Activated naive CD4-positive, alpha-beta T cell treated with anti-CD3 and anti-CD28 coated beads, Interleukin-2, amount 50 U/mL, for 16 hours (primary cell): ENCODE measurements at regions not wholly inside any gene's neighbourhood (a gene's known extent, or its start where the extent isn't known, plus 50 kb on each side); places are given as distances from the start of the nearest gene placed in this dataset.
"Not testable (repeated sequence)": the region's sequence is repeated elsewhere in the genome, so short reads cannot be mapped to it uniquely, and the experiment has no call there.

Experiments
- DNase-seq: peaks from one replicate; pipeline ENCODE4 v3.0.0-alpha.2; 2020

GRCh38 chr6:5896476-5897200 lies 110.1 kb downstream of the NRN1 start:
- no peak for DNase-seq

GRCh38 chr6:5894357-5894756 lies 112.4 kb downstream of the NRN1 start:
- DNase-seq = no peak

DNA sequence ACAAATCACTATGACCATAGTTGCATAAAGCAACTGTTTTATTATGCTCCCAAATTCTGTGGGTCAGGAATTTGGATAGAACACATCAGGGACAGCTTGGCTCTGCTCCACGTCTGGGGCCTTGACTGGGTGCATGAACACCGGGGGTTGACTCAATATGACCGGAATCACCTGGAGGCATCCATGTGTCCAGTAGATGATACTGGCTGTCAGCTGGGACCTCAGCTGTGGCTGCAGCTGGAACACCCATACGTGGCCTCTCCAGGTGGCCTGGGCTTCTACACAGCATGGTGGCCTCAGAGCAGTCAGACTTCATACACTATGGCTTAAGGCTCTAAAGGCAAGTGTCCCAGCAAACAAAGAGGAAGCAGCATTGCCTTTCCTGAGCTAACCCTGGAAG lies 113.4 kb downstream of the NRN1 start:
- DNase-seq = no peak

DNA sequence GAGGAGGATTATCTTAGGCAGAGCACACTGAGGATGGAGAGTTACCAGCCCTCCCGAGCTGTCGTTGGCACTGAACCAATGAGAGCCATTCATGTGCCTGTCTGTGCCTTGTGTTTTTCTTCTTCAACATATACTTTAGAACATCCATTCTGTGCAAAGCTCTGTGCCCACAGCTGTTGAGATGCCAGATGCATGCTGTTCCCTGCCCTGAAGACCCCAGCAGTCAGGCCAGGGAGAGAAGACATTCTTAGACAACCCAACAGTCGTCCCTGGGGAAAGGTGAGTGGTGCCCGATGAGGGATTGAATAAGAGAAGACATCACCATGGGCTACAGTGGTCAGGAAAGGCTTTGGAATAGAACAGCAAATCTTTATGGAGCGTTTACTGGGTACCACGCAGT lies 114.1 kb downstream of the NRN1 start:
- DNase-seq = no peak

DNA sequence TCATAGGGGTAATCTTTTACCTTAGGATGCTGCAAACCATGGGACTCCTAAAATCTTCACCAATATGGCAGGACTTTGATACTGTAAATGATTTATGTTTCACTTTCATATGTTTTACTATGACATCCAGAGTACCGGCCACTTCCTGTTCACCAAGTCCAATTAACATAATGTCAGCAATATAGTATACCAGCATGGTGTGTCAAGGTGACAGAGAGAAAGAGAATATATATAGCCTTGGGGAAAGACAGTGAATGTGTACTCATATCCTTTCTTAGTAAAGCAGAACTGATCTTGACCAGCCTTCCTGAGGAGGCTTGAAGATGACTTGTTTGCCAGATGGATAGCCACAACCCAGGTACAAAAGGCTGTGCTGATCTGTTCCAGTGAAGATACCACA lies 127.9 kb downstream of the NRN1 start:
- no peak for DNase-seq

GRCh38 chr6:5876076-5876475 lies 130.6 kb downstream of the NRN1 start:
- no peak for DNase-seq

GRCh38 chr6:5873976-5874375 lies 132.7 kb downstream of the NRN1 start:
- not testable (repeated sequence) for DNase-seq

- no peak for DNase-seq
Observed at GRCh38 chr6:5871296-5871695, 135.4 kb downstream of the NRN1 start.

- DNase-seq = no peak
Observed at GRCh38 chr6:5869676-5870075, 137.0 kb downstream of the NRN1 start.

- DNase-seq = no peak
Observed at GRCh38 chr6:5869261-5869660, 137.5 kb downstream of the NRN1 start.

DNA sequence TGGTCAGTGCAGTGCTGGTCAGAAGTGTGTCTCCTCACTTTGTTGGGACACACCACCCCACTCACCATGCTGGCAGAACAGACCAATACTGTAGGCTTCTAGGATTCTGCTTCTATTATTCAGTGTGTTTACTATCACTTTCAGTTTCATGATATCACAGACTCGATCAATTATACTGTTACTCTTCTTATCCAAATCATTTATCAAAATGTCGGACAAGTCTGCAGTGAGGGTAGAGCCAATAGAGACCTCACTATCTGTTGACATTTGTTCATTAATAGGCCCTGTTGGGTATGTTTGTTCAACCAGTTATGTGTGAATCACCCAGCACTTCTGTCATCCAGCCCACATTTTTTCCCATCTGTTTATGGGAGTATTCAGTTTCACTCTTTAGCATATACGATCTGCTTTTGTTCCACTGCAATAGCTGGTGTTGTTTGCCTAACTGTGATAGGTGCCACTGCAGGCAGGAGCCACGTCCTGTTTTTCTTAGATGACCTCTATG lies 140.1 kb downstream of the NRN1 start:
- no peak for DNase-seq

GRCh38 chr6:5865506-5866031 lies 141.2 kb downstream of the NRN1 start:
- DNase-seq = no peak

- no peak for DNase-seq
Observed at GRCh38 chr6:5860849-5861248, 145.9 kb downstream of the NRN1 start.

DNA sequence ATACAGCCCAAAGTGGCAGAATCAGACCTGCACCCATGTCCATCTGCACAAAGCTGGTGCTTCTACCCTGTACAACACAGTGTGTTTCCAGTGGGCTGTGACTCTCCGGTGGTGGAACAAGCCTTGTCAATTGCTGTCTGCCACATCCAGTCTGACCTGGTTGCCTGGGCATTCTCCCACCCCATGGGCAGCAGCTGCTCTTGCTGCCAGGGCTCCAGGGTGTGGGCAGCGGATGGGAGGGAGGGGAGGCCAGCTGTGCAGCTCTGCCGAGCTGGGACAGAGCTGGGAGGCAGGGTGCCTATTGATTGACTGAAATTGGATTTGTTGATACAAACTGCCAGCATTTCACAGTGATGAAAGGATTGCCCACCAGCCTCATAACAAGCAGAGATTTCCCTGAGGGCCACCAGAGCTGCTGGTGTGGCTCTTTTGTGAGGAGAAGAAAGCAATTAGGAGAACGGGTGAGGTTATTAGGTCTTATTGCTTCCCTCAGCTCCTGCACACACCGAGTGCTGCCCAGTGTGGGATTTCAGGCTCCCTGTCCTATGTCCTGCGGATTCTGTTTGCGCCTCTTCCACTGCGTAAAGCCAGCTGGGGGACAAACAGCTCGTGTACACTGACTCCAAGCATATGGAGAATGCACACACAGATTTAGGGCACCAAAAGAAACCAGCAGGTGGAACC lies 150.8 kb downstream of the NRN1 start:
- DNase-seq = no peak

- DNase-seq = no peak
Observed at GRCh38 chr6:5854899-5855298, 151.8 kb downstream of the NRN1 start.

- DNase-seq = peak; percentile 80
Observed at GRCh38 chr6:5851261-5851757, 155.4 kb downstream of the NRN1 start.

- DNase-seq = no peak
Observed at GRCh38 chr6:5850848-5851255, 155.9 kb downstream of the NRN1 start.

DNA sequence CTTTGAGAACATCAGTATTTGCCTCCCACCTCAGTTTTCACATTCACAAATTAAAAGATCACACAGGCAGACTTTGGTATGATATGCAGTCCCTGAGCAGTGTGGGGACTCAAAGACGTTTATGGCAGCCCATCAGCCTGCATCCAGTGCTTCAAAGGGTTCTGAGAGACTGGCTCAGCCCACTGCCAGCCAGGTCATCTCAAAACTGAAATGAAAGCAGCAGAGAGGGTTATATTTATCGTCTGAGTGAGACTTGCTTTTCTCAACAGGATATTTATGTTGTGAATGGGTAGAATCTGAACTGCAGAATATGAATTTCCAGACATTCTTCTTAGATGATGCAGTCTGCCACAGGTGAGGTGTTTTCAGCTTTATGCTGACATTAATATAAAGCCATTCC lies 159.8 kb downstream of the NRN1 start:
- DNase-seq = no peak

GRCh38 chr6:5846335-5846734 lies 160.4 kb downstream of the NRN1 start:
- no peak for DNase-seq

- DNase-seq = no peak
Observed at GRCh38 chr6:5843078-5843477, 163.6 kb downstream of the NRN1 start.

GRCh38 chr6:5840734-5841390 lies 165.9 kb downstream of the NRN1 start:
- DNase-seq = no peak

DNA sequence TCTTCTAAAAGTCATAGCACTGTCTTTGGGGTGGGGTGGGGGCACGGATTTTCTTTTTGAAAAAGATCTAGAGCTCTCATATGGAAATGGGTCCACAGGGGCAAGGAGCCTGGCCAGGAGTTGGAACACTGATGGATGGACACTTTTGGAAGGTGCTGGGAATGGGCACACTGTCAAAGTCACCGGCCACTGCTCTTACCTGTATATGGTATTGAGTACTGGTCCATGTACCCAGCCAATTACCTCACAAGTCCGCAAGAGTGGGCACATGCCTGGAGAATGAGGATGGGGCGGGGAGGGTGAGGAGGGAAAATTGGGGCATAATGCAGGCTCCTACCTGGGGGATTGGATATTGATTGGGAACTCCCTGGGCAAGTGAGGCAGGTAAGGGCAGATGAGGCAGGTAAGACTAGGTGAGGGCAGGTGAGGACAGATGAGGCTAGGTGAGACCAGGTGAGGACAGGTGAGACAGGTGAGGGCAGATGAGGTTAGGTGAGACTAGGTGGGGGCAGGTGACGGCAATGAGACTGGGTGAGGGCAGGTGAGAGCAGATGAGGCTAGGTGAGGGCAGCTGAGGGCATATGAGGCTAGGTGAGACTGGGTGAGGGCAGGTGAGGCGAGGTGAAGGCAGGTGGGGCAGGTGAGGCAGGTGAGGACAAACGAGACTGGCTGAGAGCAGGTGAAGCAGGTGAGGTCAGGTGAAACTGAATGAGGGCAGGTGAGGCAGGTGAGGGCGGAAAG lies 167.9 kb downstream of the NRN1 start:
- no peak for DNase-seq

GRCh38 chr6:5837323-5837722 lies 169.4 kb downstream of the NRN1 start:
- no peak for DNase-seq
